Erythroblast (primary cell): ENCODE measurements at regions not wholly inside any gene's neighbourhood (a gene's known extent, or its start where the extent isn't known, plus 50 kb on each side); places are given as distances from the start of the nearest gene placed in this dataset.

Experiments used
- DNase-seq, 2 experiments: peaks; one replicate each; lab custom pipeline; 2025; lab: John Stamatoyannopoulos, UW
- GATA1 ChIP-seq: IDR thresholded peaks from 2 replicates; pipeline ENCODE4 v1.6.1; 2011; ENCODE audit warnings: low read depth, mild to moderate bottlenecking, control low read depth, low read length, moderate library complexity
- POLR2A ChIP-seq: IDR thresholded peaks from 2 replicates; pipeline ENCODE4 v1.6.1; 2011; ENCODE audit warnings: mild to moderate bottlenecking, low read length

DNA sequence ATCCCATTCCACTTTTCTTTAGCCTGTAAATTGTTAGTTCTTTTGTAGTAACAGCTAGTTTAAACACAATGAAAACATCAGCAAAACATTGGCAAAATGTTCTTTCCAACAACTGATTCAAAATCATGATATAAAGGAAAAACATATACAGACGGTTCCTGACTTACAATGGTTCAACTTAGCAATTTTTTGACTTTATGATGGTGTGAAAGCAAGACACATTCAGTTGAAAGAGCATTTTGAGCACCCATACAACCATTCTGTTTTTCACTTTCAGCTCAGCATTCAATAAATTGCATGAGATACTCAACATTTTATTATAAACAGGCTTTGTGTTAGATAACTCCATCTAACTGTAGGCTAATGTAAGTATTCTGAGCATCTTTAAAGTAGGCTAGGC is 185.1 kb downstream of the NOL4 start:
- TF ChIP-seq GATA1 (no peak), POLR2A (no peak)

DNA sequence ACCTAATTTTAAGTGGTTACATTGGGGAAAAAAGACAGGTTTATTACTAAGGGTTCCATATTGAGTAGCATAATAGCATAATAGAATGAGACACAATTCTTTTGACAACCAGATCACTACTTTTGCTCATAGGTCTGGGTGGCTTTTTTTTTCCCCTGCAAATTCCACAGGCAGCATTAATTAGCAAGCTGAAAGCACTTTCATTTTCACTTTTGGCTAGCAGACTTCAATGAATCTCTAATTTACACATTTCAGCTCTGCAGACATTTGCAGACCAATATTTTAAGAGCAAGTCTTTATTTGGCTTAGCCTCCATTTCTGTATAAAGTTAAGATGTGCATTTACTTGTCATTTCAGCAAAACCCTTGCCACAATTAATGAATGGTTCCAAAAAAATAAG is 185.5 kb downstream of the NOL4 start:
- DNase-seq, result no peak

More for the DNA sequence above, 185.1 kb downstream of the NOL4 start:
- DNase-seq, result no peak

DNA sequence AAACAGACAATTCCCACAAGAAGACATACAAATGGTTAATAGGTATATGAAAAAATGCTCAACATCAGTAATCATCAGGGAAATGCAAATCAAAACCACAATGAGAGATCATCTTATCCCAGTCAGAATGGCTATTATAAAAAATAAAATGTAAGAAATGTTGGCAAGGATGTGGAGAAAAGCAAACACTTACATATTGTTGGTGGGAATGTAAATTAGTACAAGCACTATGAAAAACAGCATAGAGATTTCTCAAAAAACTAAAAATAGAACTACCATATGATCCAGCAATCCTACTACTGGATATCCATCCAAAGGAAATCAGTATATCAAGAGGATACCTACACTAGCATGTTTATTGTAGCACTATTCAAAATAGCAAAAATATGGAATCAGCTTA is 186.6 kb downstream of the NOL4 start:
- no peak for DNase-seq
- TF ChIP-seq POLR2A (no peak), GATA1 (no peak)

More for the DNA sequence above, 185.5 kb downstream of the NOL4 start:
- TF ChIP-seq GATA1, result no peak
- TF ChIP-seq POLR2A, result no peak

DNA sequence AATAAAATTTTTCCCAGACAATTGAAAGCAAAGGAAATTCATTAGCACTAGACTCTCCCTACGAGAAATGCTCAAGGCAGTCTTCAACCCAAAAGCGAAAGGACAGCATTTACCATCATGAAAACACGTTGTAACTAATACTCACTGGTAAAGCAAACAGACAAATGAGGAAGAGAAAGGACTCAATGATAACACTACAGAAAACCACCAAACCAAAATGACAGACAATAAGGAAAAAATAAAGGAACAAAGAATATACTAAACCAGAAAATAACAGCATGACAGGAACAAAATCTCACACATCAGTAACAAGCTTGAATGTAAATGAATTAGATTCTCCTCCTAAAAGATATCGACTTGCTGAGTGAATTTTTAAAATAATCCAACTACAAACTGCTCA is 190.7 kb downstream of the NOL4 start:
- no peak for TF ChIP-seq GATA1
- no peak for TF ChIP-seq POLR2A
- no peak for DNase-seq

DNA sequence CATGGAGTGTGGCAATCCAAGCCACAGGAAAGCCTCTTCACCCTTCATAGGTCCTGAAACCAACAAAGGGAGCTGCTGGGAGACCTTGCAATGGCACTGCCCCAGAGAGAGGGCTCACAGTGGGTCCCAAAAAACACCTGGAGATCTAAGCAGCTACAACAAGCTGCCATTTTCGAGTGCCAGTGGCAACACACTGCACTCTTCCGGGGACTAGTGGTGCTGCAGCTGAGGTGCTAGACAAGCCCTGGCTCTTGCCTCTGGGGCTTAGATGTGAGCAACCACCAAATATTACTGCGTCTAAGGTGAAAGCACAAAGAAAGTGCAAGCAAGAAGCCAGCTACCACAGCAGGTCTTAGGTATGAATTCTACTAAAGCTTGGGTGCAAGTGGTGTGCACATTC is 192.9 kb downstream of the NOL4 start:
- TF ChIP-seq GATA1, result no peak
- TF ChIP-seq POLR2A, result no peak
- no peak for DNase-seq

DNA sequence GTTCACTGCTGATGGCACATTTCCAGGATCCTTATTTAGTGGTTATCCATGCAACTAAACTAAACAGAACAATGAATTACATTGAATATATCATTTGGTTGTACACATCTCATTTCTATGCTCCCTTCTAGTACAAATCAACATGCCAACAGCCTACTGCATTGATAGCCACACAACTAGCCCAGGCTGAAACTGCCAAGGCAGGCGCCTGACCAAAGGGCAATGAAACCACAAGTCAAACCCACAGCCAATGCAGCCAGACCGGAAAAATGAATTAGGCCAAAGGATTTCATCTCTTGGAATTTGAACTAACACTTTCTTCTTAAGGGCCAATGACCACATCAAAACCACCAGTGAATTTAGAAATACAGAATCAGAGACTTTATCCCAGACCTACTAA is 196.4 kb downstream of the NOL4 start:
- no peak for DNase-seq
- TF ChIP-seq GATA1 (no peak), POLR2A (no peak)

DNA sequence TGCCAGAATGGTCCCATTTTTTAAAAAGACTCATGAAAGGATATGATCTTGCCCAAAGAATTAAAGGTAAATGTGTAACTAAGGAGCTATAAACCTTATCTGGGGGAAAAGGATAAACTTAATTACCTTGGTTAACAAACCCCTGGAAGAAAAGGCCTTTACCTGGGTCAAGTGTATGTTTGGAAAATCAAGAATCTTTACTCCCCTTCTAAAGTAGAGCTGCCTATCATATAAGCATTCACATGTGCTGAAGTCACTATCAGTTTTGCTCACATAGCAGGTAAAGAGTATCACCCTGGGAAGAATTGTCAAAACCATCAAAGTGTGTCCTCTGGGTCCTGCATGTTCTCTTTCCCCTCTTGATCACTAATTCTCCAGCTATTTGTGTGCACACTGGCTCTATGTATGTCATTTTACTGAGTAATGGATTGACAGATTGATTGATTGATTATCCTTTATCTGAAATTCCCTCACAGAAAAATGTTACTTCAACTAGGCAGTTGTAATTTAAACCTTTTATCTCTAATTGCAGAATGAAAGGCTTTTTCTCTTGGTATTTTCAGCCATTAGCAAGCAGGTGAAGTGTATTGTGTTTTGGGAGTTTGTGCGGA is 199.4 kb downstream of the NOL4 start:
- DNase-seq, result no peak
- TF ChIP-seq POLR2A (no peak), GATA1 (no peak)

DNA sequence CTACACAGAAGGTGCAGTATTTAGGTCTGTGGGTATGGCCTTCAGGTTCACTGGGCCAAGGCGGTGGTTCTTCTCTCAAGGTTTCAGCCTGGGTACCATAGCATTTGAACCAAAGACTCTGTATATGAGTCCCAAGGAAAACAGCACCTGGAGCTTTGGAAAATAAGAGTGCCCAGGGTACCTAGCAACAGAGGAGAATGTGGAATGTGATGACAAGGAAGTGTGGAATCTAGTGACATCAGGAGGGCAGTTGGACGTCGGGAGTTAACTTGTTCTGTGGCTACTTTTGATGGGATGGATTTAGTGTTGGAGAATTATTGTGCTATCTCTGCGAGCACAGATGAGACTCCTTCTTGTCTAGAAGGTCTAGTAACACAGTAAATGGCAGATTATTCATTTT is 201.2 kb downstream of the NOL4 start:
- TF ChIP-seq GATA1, result no peak
- no peak for TF ChIP-seq POLR2A
- no peak for DNase-seq

DNA sequence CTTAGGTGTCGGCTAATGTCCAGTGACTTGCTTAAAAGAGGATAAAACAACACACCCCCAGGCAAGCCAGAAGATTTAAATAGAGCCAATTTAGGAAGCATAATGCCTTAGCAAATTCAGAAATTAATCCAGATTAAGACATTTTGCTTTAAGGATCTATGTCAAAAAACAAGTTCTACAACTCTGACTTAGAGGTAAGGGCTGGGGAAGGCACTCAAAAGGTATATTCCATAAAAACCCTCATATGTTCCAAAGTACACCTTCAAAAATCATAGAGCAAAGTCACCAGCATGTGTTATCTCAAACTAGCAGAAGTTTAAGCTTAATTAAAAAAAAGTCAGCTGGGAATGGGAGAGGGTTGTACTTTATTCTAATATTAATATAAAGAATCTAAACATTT is 206.4 kb downstream of the NOL4 start:
- TF ChIP-seq GATA1 (no peak), POLR2A (no peak)
- DNase-seq, result no peak

DNA sequence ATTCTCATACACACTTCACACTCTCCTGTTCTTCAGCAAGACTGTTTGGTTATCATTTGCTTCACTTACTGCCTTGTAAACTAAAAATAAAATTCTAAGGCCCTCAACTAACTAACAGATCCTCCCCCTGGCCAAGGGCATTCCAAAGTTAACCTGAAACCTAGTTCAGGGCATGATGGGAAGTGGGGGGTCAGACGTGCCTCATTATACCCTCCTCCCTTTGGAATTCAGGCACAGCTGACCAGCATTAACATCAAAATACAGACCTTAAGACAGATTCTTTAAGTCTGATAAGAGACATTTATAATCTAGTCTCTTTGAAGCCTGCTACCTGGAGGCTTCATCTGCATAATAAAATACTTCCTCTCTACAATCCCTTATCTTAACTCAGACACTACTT is 221.0 kb downstream of the NOL4 start:
- DNase-seq, result no peak
- TF ChIP-seq POLR2A (no peak), GATA1 (no peak)

DNA sequence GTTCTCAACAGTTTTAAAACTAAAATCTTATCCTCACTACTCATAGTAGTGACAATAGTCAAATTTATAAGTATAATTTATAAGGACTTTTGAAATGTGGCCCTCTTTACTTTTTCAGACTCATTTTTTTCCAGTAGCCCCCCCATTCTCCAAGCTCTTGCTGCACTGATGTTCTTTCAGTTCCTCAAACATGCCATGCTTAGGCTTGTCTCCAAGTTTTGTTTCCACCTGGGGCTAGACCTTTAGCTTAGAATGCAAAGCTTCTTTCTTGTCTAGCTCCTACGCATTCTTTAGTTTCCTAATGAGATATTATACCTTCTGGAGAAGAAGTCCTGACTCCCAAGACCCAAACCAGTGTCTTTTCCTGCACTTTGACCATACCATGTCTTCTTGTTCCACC is 222.6 kb downstream of the NOL4 start:
- TF ChIP-seq GATA1 (no peak), POLR2A (no peak)
- DNase-seq, result no peak

DNA sequence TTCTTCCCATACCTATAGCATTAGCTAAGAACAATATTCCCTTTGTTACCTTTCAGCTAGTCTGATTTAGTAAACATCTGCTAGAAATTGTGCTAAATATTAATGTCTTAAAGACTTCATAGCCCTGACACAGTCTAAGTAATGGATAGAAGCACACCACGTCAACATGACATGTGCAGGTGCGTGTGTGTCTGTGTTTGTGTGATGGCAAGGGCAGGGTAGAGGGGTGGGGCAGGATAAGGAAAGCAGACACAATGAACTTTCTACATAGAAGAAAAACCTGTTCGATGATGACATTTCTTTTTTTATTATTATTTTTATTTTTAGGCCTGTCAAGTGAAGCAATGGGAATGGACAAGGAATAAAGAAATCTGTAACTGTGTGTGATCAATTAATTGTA is 223.3 kb downstream of the NOL4 start:
- TF ChIP-seq GATA1 (no peak), POLR2A (no peak)
- no peak for DNase-seq

DNA sequence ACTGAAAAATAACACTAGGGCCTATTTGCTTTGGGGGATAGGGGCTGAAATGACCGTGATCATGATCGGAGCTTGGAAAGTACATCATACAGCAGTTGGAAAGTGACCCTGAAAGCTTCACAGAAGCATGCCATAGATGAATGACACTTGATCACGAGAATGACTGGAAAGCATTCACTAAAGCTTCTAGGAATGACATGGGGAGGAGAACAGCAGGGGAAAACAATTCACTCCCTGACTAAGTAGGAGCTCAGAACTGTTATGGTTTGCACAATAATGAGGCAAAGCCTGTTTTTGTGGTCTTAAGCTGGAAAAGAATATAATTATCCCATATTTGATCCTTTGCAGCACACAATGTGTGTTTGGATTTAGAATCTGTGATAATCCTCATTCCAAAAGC is 237.5 kb downstream of the NOL4 start:
- TF ChIP-seq POLR2A (no peak), GATA1 (no peak)
- DNase-seq, result no peak

DNA sequence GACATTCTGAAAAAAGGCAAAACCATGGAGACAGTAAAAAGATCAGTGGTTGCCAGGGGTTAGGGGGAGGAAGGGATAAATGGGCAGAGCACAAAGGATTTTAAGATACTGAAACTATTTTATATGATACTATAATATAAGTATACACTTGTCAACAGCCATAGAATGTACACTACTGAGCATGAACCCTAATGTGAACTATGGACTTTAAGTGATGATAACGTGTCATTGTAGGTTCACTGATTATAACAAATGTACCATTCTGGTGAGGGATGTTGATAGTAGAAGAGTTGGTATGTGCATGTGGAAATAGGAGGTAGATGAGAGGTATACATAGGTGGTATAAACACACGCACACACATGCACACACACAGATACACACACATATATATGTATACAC is 241.6 kb downstream of the NOL4 start:
- TF ChIP-seq GATA1, result no peak
- no peak for TF ChIP-seq POLR2A

DNA sequence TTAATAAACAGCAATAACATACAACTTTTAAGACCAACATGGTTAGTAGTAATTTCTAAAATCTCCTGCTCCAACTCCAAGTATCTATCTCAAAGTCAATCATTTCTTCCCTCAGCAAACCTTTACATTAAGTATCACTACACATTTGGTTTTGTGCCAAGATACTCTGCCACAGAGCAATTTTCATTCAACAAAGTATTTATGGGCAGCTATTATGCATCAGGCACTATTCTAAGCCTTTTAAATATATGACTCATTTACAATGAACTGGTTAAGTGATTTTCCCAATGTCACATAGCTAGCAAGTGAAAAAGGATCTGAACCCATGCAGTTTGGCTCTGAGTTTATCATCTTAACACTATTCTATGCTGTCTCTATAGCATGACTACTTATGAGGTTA is 264.3 kb downstream of the NOL4 start:
- DNase-seq, result no peak
- TF ChIP-seq POLR2A (no peak), GATA1 (no peak)

More for the DNA sequence above, 241.6 kb downstream of the NOL4 start:
- DNase-seq, result no peak

DNA sequence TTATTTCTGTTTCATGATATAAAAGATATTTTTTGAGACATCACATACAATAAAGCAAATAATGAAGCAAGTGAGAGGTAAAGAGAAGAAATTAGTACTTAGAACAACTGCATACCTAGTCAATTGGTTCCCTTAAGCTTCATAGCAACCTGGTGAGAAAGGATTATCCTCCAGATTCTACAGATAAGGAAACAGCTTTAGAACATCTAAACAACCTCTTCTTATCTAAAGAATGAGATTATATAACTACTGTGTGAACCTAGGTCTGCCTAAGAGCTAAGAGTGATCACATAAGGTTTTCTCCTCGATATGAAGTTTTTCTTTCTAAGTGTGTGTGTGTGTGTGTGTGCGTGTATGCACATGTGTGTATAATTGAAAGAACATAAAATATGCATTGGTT is 265.1 kb downstream of the NOL4 start:
- no peak for TF ChIP-seq GATA1
- TF ChIP-seq POLR2A, result no peak
- DNase-seq, result no peak
